GF-D8 (cell line): ENCODE measurements at regions not wholly inside any gene's neighbourhood (a gene's known extent, or its start where the extent isn't known, plus 50 kb on each side); places are given as distances from the start of the nearest gene placed in this dataset.
"Not testable (repeated sequence)": the region's sequence is repeated elsewhere in the genome, so short reads cannot be mapped to it uniquely, and the experiment has no call there.

Experiments used
- DNase-seq: peaks from one replicate; lab custom pipeline; 2025; lab: John Stamatoyannopoulos, UW

GRCh38 chr16:59410451-59410850 is 676.3 kb upstream of the GOT2 start:
- DNase-seq = no peak

GRCh38 chr16:59405802-59406201 is 671.7 kb upstream of the GOT2 start:
- no peak for DNase-seq

GRCh38 chr16:59404509-59404908 is 670.4 kb upstream of the GOT2 start:
- DNase-seq = no peak

GRCh38 chr16:59400830-59401229 is 666.7 kb upstream of the GOT2 start:
- no peak for DNase-seq

- no peak for DNase-seq
Observed at GRCh38 chr16:59397638-59398037, 663.5 kb upstream of the GOT2 start.

GRCh38 chr16:59394526-59394925 is 660.4 kb upstream of the GOT2 start:
- no peak for DNase-seq

- no peak for DNase-seq
Observed at GRCh38 chr16:59392911-59393310, 658.8 kb upstream of the GOT2 start.

GRCh38 chr16:59391617-59392364 is 657.7 kb upstream of the GOT2 start:
- DNase-seq = no peak

GRCh38 chr16:59385959-59386358 is 651.8 kb upstream of the GOT2 start:
- DNase-seq = no peak

GRCh38 chr16:59385491-59385890 is 651.4 kb upstream of the GOT2 start:
- no peak for DNase-seq

GRCh38 chr16:59373632-59374031 is 639.5 kb upstream of the GOT2 start:
- DNase-seq = no peak

GRCh38 chr16:59370717-59371116 is 636.6 kb upstream of the GOT2 start:
- no peak for DNase-seq

GRCh38 chr16:59369523-59369922 is 635.4 kb upstream of the GOT2 start:
- DNase-seq = no peak

GRCh38 chr16:59368586-59368985 is 634.5 kb upstream of the GOT2 start:
- DNase-seq = no peak

GRCh38 chr16:59356709-59357108 is 622.6 kb upstream of the GOT2 start:
- DNase-seq = no peak

GRCh38 chr16:59356144-59356543 is 622.0 kb upstream of the GOT2 start:
- DNase-seq = no peak

GRCh38 chr16:59355704-59356103 is 621.6 kb upstream of the GOT2 start:
- DNase-seq = no peak

GRCh38 chr16:59351305-59351903 is 617.3 kb upstream of the GOT2 start:
- DNase-seq = no peak

- no peak for DNase-seq
Observed at GRCh38 chr16:59350670-59351069, 616.6 kb upstream of the GOT2 start.

GRCh38 chr16:59342669-59343068 is 608.6 kb upstream of the GOT2 start:
- DNase-seq = no peak

GRCh38 chr16:59341368-59341767 is 607.3 kb upstream of the GOT2 start:
- DNase-seq = no peak

- DNase-seq = no peak
Observed at GRCh38 chr16:59339871-59340270, 605.8 kb upstream of the GOT2 start.

GRCh38 chr16:59336136-59336695 is 602.1 kb upstream of the GOT2 start:
- DNase-seq = no peak

GRCh38 chr16:59331708-59332107 is 597.6 kb upstream of the GOT2 start:
- DNase-seq = not testable (repeated sequence)
